Heart left ventricle (tissue), 13 donors: ENCODE measurements at regions not wholly inside any gene's neighbourhood (a gene's known extent, or its start where the extent isn't known, plus 50 kb on each side); places are given as distances from the start of the nearest gene placed in this dataset.

Source experiments
- POLR2A ChIP-seq, 2 donors: fragments of 450-650 bp; IDR thresholded peaks; one replicate each; pipeline ENCODE4 v1.6.1; 2017; ENCODE audit warnings: antibody characterized with exemption in 2 of 2, mild to moderate bottlenecking in 2 of 2, moderate library complexity in 2 of 2
- TF ChIP-seq, protein P1 (sequence below), 12 donors: fragments of 200-600 bp; sonication (generic) in 4 of 12; IDR thresholded peaks; one replicate each; pipeline versions ENCODE4 v1.5.0 to v1.8.0; 2018 to 2022; ENCODE audit warnings: antibody characterized with exemption in 12 of 12, mild to moderate bottlenecking in 5 of 12
- donor health status: ischemic (EF 13 %, LVEDD 7.1; RV severe dilation, severe dysfunction).
- donor health status: DM: no; HTN: yes; CAD: no.
- donor health status: DM: no; HTN: no; CAD: no.
- donor health status: ischemic (EF 25% LVEDD 6.9; RV normal size, moderate dysfunction).
- donor health status: ischemic (EF 25% LVEDD 5.7; RV mildly dilated, moderate dysfunction).
- donor health status: ischemic (EF 35%, LVEDD 5.7; RV mildly dilated, moderate dysfunction).
- donor health status: nonischemic (EF 11% LVEDD 7.7; RV severe dilation, severe dysfunction).
- donor health status: DM: yes; HTN: yes; CAD: no.
- donor health status: PGD.
- donor health status: ischemic (EF 29% LVEDD 5.4; RV normal size, mild dysfunction).
- donor health status: nonischemic (EF 23%, LVEDD 6.1; RV moderate dilation, normal function).

DNA sequence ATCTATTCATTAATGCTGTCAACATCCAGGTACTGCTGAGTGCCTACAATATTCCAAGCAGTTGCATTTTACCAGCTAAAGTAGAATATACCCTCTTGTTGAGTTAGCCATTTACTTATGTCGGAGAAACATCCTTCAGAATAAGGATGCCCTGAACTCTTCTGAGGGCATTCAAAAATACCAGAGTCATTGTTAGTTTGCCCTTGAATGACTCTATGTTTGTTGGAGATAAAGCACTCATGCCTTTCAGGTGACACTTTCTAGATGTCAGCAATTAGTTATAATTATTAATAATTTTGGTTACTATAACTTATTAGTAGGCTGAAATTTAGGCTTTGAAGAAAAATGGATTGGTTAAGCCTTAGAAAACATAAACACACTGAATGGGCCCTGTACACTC is 286.2 kb upstream of the STXBP5 start:
- TF ChIP-seq, protein P1, sequence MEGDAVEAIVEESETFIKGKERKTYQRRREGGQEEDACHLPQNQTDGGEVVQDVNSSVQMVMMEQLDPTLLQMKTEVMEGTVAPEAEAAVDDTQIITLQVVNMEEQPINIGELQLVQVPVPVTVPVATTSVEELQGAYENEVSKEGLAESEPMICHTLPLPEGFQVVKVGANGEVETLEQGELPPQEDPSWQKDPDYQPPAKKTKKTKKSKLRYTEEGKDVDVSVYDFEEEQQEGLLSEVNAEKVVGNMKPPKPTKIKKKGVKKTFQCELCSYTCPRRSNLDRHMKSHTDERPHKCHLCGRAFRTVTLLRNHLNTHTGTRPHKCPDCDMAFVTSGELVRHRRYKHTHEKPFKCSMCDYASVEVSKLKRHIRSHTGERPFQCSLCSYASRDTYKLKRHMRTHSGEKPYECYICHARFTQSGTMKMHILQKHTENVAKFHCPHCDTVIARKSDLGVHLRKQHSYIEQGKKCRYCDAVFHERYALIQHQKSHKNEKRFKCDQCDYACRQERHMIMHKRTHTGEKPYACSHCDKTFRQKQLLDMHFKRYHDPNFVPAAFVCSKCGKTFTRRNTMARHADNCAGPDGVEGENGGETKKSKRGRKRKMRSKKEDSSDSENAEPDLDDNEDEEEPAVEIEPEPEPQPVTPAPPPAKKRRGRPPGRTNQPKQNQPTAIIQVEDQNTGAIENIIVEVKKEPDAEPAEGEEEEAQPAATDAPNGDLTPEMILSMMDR (IDR thresholded peaks at IDR 0.05), result no peak
- TF ChIP-seq POLR2A (IDR thresholded peaks at IDR 0.05), result no peak
